SK-N-DZ (cell line): ENCODE measurements at regions not wholly inside any gene's neighbourhood (a gene's known extent, or its start where the extent isn't known, plus 50 kb on each side); places are given as distances from the start of the nearest gene placed in this dataset.

Experiments
- DNase-seq: peaks from one replicate; pipeline ENCODE4 v3.0.0-alpha.2; 2015; ENCODE audit warnings: low spot score
- small RNA-seq, 2 experiments: library from RNA; depleted of rRNA; stranded (forward); fragments of <200 nt; gene quantifications; one replicate each; pipeline ENCODE3, GENCODE V24; 2014

DNA sequence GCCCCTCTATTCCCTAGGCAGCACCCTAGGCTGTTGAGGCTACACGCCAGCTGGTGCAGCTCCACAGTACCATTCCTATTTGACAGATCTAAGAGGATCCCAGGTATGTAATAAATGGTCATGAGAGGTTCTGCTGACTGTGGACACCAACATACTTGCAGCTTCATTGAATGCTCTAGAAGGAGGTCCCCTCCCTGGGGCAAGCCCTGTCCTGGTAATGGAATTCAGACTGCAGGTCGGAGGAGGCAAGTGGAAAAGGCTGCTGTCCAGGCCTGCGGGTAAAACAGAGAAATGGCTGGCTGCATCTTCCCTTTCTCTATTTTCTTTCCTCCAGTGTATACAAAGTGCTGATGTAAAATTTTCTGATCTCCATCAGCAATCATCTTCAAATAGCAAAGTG is 66.1 kb upstream of the ZNF648 start:
- no peak for DNase-seq

DNA sequence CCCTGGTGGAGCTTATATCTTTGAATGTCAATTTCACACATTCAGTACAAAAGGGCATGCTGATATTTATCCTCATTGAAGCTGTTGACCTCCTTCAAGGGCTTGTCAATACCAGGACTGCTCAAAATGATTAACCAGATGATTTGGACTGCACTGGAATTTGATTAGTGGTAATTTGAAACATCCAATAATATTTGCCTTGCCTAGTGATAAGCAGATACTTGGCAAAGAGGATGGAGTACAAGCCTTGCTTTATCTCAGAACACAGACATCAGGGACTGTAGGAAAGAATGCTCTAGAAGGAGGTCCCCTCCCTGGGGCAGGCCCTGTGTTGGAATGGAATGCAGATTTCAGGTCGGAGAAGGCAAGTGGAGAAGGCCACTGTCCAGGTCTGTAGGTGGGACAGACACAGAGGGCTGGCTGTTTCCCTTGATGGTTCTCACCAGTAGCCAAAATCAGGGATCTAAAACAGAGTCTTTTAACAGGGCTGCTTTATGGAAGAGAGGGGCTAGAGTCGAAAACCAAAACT is 64.8 kb upstream of the ZNF648 start:
- no peak for DNase-seq

DNA sequence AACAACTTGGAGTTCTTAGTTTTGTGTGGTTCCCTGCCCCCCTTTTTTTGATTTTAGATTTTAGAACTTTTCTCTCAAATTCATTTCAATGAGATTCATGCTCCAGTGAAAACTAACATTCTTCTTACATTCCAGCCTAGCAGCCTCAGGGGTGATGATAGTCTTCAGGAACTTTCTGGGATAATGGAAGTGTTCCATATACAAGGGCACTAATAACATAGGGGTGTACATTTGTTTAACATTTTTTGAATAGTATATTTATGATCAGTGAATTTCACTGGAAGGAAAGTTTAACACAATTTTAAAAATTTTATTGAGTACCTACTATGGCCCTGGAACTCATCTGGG is 61.4 kb upstream of the ZNF648 start:
- no peak for DNase-seq

DNA sequence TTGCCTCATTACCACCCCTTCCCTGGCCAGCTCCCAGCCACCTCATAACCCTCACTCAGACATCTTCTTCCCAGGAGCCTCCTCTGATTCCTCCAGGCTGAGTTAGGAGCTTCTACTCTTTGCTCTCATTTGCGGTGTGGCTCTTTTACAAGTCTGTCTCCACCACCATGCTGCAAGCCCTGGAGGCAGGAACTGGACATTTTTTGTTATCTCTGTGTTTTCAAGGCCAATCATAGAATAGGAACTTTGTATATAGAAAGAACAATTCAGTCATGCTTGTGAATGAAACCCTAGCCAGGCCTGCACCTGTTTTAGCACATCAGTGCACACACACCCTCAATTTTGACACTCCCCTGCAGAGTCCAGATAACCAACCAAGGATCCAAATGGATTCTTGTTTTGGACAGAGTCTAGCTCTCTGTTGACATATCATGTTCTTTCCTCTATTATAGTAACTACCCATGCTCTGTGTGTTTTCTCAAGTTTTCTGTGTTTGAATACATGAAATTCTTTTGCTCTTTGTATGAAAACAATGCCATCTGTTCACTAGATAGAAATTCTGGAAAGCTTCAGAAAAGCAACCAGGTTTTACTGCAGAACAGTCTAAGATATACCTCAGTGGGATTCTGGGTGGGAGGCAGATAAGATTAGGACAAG is 60.9 kb upstream of the ZNF648 start:
- no peak for DNase-seq

DNA sequence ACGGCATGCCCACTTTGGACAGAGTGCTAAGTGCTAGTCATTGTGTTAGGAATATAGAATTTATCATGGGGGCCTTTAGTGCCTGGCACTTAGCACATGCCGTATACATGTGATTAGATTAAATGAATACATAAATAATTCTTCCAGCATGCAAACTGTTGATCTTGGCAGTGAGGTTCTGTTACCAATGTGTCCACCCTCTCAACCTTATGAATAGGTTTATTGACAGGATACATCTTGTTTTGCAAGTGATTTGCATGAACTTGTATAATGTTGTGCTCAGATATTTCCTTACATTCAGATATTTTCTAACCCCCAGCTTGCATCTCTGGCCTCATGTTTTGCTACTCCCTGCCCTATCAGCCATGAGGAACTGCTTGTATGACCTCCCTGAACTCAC is 60.3 kb upstream of the ZNF648 start:
- DNase-seq, result no peak

DNA sequence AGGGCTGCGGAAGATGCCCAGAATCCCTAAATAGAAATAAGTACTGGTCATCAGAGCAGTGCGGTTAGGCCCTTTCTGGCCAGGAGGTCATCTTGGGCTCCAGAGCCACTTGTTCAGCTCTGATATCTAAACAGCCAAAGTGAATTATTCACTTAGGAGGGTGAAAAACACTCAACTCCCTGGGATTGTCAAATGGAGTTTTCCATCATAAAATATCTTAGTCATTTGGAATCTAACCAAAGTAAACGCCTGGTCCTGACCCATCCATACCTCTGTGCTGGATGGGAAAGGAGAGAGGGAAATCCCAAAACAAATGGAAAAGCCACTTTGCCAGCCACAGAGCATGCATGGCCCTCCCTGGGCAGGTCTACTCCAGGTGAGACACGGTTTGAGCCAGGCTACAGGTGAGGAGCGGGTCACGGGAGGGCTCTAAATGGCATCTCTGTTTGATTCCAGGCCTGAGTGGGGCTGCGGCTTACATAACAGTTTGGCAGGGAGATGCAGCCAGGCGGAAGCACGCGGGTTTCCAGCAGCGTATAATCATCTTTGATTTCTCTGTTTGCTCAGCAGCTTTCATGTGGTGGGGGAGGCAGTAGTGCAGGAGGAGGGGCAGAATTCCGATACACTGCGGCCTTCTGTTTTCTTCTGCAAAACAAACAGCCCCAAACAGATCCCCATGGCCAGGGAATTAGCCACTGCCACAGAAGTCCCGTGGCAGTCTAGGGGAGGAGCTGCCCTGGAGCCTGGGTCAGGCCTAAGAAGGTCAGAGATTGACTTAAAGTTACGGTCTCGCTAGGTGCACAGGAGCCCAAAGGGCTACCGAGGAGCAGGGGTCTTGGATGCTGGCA is 59.1 kb upstream of the ZNF648 start:
- no peak for DNase-seq

DNA sequence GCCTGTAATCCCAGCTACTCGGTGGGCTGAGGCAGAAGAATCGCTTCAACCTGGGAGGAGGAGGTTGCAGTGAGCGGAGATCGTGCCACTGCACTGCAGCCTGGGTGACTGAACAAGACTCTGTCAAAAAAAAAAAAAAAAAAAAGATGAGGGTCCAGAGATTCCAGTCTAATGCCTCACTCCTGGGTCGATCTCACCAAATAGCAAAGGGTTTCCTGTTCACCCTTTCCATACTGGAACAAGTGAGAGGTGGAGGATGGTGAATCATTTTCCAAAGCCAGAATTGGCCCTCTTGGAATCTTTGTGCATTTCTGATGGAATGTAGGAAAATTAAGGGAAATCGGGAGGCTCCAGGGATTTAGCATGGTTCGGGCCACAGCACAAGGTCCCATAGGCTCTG is 58.1 kb upstream of the ZNF648 start:
- DNase-seq, result no peak

DNA sequence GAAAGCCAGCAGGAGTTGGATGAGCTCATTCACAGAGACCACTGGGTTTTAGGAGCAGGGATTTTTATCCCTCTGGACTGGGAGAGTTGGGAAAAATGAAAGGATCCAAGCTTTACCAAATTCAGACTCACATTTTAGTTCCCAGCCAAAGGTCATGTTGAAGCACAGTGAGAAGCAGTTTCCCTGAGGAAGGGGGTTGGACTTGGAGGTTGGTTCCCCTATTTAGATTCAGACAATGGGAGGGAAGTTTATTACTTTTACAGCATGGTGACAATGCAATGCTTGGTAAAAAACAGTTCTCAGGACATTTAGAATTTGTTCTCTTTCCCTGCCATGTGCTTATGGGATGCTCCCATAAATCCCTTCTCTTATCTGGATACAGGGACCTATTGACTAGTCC is 57.3 kb upstream of the ZNF648 start:
- DNase-seq, result no peak

DNA sequence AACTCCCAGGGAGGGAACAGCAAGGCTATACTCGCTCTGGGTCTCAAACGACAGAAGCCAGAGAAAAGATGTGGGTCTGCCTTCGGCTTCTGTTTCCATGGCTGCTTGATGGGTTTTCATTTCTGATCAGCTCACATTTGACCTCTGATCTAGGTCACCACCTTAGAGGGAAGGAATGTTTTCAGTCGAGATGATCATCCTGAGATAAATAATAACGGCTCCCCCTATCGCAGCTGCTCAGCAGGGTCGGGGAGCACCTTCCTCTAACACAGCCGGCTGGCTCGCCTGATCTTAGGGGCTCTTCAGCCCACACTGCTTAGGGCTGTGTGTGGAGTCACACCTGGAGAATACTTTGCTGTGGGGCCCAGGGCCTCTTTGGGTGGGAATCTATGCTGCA is 53.1 kb upstream of the ZNF648 start:
- DNase-seq, result no peak

DNA sequence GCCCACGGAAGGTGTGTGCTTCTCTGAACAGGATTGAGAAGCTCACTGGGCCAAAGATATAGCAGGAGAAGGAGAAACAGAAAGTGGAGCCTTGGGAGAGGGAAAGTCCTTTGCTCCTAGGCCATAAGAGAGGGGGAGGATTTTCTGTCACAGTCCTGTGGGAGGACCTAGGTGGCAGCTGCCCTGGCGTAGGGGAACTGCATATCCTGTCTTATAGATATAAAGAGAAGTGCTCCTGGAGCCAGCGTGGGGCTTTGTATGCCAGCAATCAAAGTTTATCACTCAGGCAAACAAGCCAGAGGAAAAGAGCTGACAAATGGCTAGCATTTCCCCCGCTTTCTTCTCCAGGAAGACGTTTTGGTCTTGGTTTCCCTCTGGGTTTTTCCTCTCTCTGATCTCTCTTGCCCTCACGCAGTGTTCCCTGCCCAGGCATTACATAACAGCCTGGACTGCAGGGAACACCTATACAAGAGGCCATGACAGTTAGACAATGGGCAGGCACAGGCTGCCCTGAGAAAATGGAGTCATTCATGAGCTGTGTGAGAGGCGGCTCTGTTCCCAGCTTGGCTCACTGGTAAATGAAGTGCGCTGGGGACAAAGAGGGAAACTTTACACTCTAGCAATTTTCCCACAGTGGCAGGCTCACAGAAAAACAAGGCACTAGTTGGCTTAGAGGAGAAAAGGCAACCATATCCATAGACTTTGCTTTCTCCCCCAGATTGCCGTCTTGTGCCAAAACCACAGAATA is 52.5 kb upstream of the ZNF648 start:
- DNase-seq, result no peak

DNA sequence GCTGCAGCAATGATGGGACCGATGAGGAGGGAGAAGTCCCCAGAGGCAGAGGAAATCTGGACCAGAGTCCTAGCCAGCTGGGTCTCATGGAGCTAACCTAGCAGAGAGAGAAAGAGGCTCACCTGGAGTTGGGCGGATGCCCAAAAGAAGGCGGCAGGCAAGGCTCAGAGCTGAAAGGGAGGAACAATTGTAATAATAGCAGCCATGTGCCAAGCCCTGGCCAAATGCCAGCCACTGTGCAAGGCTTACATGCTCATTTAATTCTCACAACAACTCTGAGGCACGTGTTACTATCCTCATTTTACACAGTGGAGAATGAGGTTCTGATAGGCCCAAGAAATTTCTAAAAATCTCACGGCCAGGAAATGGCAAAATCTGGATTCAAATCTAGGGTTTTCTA is 50.0 kb upstream of the ZNF648 start:
- DNase-seq, result no peak

Small RNA genes in the stretch of these regions (small RNA-seq; reads per million reads assigned to genes)
- 0 reads per million in 2 experiments for gene RNU6-152P
